Suprapubic skin (tissue), 4 donors: ENCODE measurements at regions not wholly inside any gene's neighbourhood (a gene's known extent, or its start where the extent isn't known, plus 50 kb on each side); places are given as distances from the start of the nearest gene placed in this dataset.

Experiments
- CTCF ChIP-seq, 2 donors: fragments of 200-600 bp in 1 of 2; fragments of 450-650 bp in 1 of 2; sonication (generic) in 1 of 2; IDR thresholded peaks; one replicate each; pipeline ENCODE4 v1.5.1; 2016 to 2019; ENCODE audit warnings: antibody characterized with exemption in 2 of 2, mild to moderate bottlenecking in 1 of 2, moderate library complexity in 1 of 2
- POLR2A ChIP-seq, 2 donors: fragments of 450-650 bp; IDR thresholded peaks; one replicate each; pipeline ENCODE4 v1.6.1; 2017; ENCODE audit warnings: antibody characterized with exemption in 2 of 2, mild to moderate bottlenecking in 2 of 2, moderate library complexity in 2 of 2
- POLR2AphosphoS5 ChIP-seq, 3 donors: sonication (generic); formaldehyde crosslinking; IDR thresholded peaks; one replicate each; pipeline ENCODE4 v1.6.1; 2017; ENCODE audit warnings: antibody characterized with exemption in 3 of 3

GRCh38 chr4:19927381-19927780 is 324.3 kb upstream of the SLIT2 start:
- TF ChIP-seq CTCF (IDR thresholded peaks at IDR 0.05) (no peak), POLR2A (IDR thresholded peaks at IDR 0.05) (no peak), POLR2AphosphoS5 (IDR thresholded peaks at IDR 0.05) (no peak)
